ENCODE measurements at regions not wholly inside any gene's neighbourhood (a gene's known extent, or its start where the extent isn't known, plus 50 kb on each side); places are given as distances from the start of the nearest gene placed in this dataset.

GRCh38 chr12:19925841-19926240 is 442.5 kb upstream of the PDE3A start:
- no peaks in the 10 kb centered on the region for H3K9me3 Mint-ChIP-seq
- H3K4me3 Mint-ChIP-seq: no peak overlapping the region
- no peaks in the 10 kb centered on the region for H3K4me1 Mint-ChIP-seq (ENCODE audit: low read depth)

GRCh38 chr12:19926266-19926665 is 442.1 kb upstream of the PDE3A start:
- H3K4me3 Mint-ChIP-seq: no peak overlapping the region
- no peaks in the 10 kb centered on the region for H3K36me3 Mint-ChIP-seq (ENCODE audit: low read depth)
- H3K27ac Mint-ChIP-seq: no peak overlapping the region
- H3K9me3 Mint-ChIP-seq: no peaks in the 10 kb centered on the region
- no peaks in the 10 kb centered on the region for H3K4me1 Mint-ChIP-seq (ENCODE audit: low read depth)
- no peaks in the 10 kb centered on the region for H3K27me3 Mint-ChIP-seq (ENCODE audit: low read depth)

More at GRCh38 chr12:19925841-19926240, 442.5 kb upstream of the PDE3A start:
- H3K27me3 Mint-ChIP-seq (ENCODE audit: low read depth): no peaks in the 10 kb centered on the region
- no peak overlapping the region for H3K27ac Mint-ChIP-seq
- H3K36me3 Mint-ChIP-seq (ENCODE audit: low read depth): no peaks in the 10 kb centered on the region

GRCh38 chr12:19927661-19928060 is 440.7 kb upstream of the PDE3A start:
- Mint-ChIP-seq H3K4me3 (no peak overlapping the region), H3K9me3 (no peaks in the 10 kb centered on the region), H3K27me3 (ENCODE audit: low read depth) (no peaks in the 10 kb centered on the region), H3K27ac (no peak overlapping the region), H3K4me1 (ENCODE audit: low read depth) (no peaks in the 10 kb centered on the region), H3K36me3 (ENCODE audit: low read depth) (no peaks in the 10 kb centered on the region)

- Mint-ChIP-seq H3K9me3 (no peaks in the 10 kb centered on the region), H3K27me3 (ENCODE audit: low read depth) (no peaks in the 10 kb centered on the region), H3K4me1 (ENCODE audit: low read depth) (no peaks in the 10 kb centered on the region), H3K36me3 (ENCODE audit: low read depth) (no peaks in the 10 kb centered on the region), H3K27ac (no peak overlapping the region), H3K4me3 (no peak overlapping the region)
Observed at GRCh38 chr12:19932413-19932812, 435.9 kb upstream of the PDE3A start.

- Mint-ChIP-seq H3K4me3 (no peak overlapping the region), H3K4me1 (ENCODE audit: low read depth) (no peaks in the 10 kb centered on the region), H3K9me3 (no peaks in the 10 kb centered on the region), H3K36me3 (ENCODE audit: low read depth) (no peaks in the 10 kb centered on the region), H3K27me3 (ENCODE audit: low read depth) (no peaks in the 10 kb centered on the region), H3K27ac (no peak overlapping the region)
Observed at GRCh38 chr12:19933924-19934323, 434.4 kb upstream of the PDE3A start.

- no peak overlapping the region for H3K27ac Mint-ChIP-seq
- no peaks in the 10 kb centered on the region for H3K36me3 Mint-ChIP-seq (ENCODE audit: low read depth)
- no peaks in the 10 kb centered on the region for H3K27me3 Mint-ChIP-seq (ENCODE audit: low read depth)
- H3K9me3 Mint-ChIP-seq: no peaks in the 10 kb centered on the region
- H3K4me1 Mint-ChIP-seq (ENCODE audit: low read depth): no peaks in the 10 kb centered on the region
- no peak overlapping the region for H3K4me3 Mint-ChIP-seq
Observed at GRCh38 chr12:19937161-19937560, 431.2 kb upstream of the PDE3A start.

GRCh38 chr12:19938031-19938430 is 430.3 kb upstream of the PDE3A start:
- no peak overlapping the region for H3K4me3 Mint-ChIP-seq
- no peaks in the 10 kb centered on the region for H3K27me3 Mint-ChIP-seq (ENCODE audit: low read depth)
- H3K9me3 Mint-ChIP-seq: no peaks in the 10 kb centered on the region
- no peaks in the 10 kb centered on the region for H3K4me1 Mint-ChIP-seq (ENCODE audit: low read depth)
- H3K36me3 Mint-ChIP-seq (ENCODE audit: low read depth): no peaks in the 10 kb centered on the region
- no peak overlapping the region for H3K27ac Mint-ChIP-seq

GRCh38 chr12:19938491-19938890 is 429.8 kb upstream of the PDE3A start:
- H3K36me3 Mint-ChIP-seq (ENCODE audit: low read depth): no peaks in the 10 kb centered on the region
- no peak overlapping the region for H3K27ac Mint-ChIP-seq
- no peaks in the 10 kb centered on the region for H3K9me3 Mint-ChIP-seq
- no peaks in the 10 kb centered on the region for H3K27me3 Mint-ChIP-seq (ENCODE audit: low read depth)
- H3K4me1 Mint-ChIP-seq (ENCODE audit: low read depth): no peaks in the 10 kb centered on the region
- H3K4me3 Mint-ChIP-seq: no peak overlapping the region

- H3K9me3 Mint-ChIP-seq: no peaks in the 10 kb centered on the region
- H3K36me3 Mint-ChIP-seq (ENCODE audit: low read depth): no peaks in the 10 kb centered on the region
- H3K27ac Mint-ChIP-seq: no peak overlapping the region
- no peaks in the 10 kb centered on the region for H3K4me1 Mint-ChIP-seq (ENCODE audit: low read depth)
- H3K27me3 Mint-ChIP-seq (ENCODE audit: low read depth): no peaks in the 10 kb centered on the region
- no peak overlapping the region for H3K4me3 Mint-ChIP-seq
Observed at GRCh38 chr12:19940267-19940666, 428.1 kb upstream of the PDE3A start.

GRCh38 chr12:19941096-19941495 is 427.2 kb upstream of the PDE3A start:
- H3K4me1 Mint-ChIP-seq (ENCODE audit: low read depth): no peaks in the 10 kb centered on the region
- no peaks in the 10 kb centered on the region for H3K36me3 Mint-ChIP-seq (ENCODE audit: low read depth)
- H3K27ac Mint-ChIP-seq: no peak overlapping the region
- no peak overlapping the region for H3K4me3 Mint-ChIP-seq
- H3K9me3 Mint-ChIP-seq: no peaks in the 10 kb centered on the region
- no peaks in the 10 kb centered on the region for H3K27me3 Mint-ChIP-seq (ENCODE audit: low read depth)

- no peaks in the 10 kb centered on the region for H3K4me1 Mint-ChIP-seq (ENCODE audit: low read depth)
- H3K27ac Mint-ChIP-seq: no peak overlapping the region
- no peaks in the 10 kb centered on the region for H3K27me3 Mint-ChIP-seq (ENCODE audit: low read depth)
Observed at GRCh38 chr12:19945559-19946435, 422.5 kb upstream of the PDE3A start.

GRCh38 chr12:19946550-19946949 is 421.8 kb upstream of the PDE3A start:
- Mint-ChIP-seq H3K27ac (no peak overlapping the region), H3K4me1 (ENCODE audit: low read depth) (no peaks in the 10 kb centered on the region), H3K4me3 (no peak overlapping the region), H3K9me3 (peaks cover 4% of the 10 kb centered on the region), H3K27me3 (ENCODE audit: low read depth) (no peaks in the 10 kb centered on the region), H3K36me3 (ENCODE audit: low read depth) (no peaks in the 10 kb centered on the region)

More at GRCh38 chr12:19945559-19946435, 422.5 kb upstream of the PDE3A start:
- H3K36me3 Mint-ChIP-seq (ENCODE audit: low read depth): no peaks in the 10 kb centered on the region
- no peak overlapping the region for H3K4me3 Mint-ChIP-seq
- H3K9me3 Mint-ChIP-seq: peaks cover 4% of the 10 kb centered on the region

GRCh38 chr12:19947344-19947743 is 421.0 kb upstream of the PDE3A start:
- no peaks in the 10 kb centered on the region for H3K4me1 Mint-ChIP-seq (ENCODE audit: low read depth)
- H3K36me3 Mint-ChIP-seq (ENCODE audit: low read depth): no peaks in the 10 kb centered on the region
- no peaks in the 10 kb centered on the region for H3K27me3 Mint-ChIP-seq (ENCODE audit: low read depth)

GRCh38 chr12:19951664-19952063 is 416.7 kb upstream of the PDE3A start:
- H3K4me3 Mint-ChIP-seq: no peak overlapping the region
- H3K36me3 Mint-ChIP-seq (ENCODE audit: low read depth): no peaks in the 10 kb centered on the region
- no peak overlapping the region for H3K27ac Mint-ChIP-seq

More at GRCh38 chr12:19947344-19947743, 421.0 kb upstream of the PDE3A start:
- Mint-ChIP-seq H3K4me3 (no peak overlapping the region), H3K9me3 (peaks cover 4% of the 10 kb centered on the region), H3K27ac (no peak overlapping the region)

GRCh38 chr12:19953734-19954133 is 414.6 kb upstream of the PDE3A start:
- Mint-ChIP-seq H3K27me3 (ENCODE audit: low read depth) (no peaks in the 10 kb centered on the region), H3K27ac (no peak overlapping the region), H3K4me3 (no peak overlapping the region), H3K9me3 (peaks cover under 1% of the 10 kb centered on the region), H3K4me1 (ENCODE audit: low read depth) (no peaks in the 10 kb centered on the region), H3K36me3 (ENCODE audit: low read depth) (no peaks in the 10 kb centered on the region)

More at GRCh38 chr12:19951664-19952063, 416.7 kb upstream of the PDE3A start:
- no peaks in the 10 kb centered on the region for H3K4me1 Mint-ChIP-seq (ENCODE audit: low read depth)
- H3K9me3 Mint-ChIP-seq: peaks cover 4% of the 10 kb centered on the region
- H3K27me3 Mint-ChIP-seq (ENCODE audit: low read depth): no peaks in the 10 kb centered on the region
